ENCODE measurements at regions not wholly inside any gene's neighbourhood (a gene's known extent, or its start where the extent isn't known, plus 50 kb on each side); places are given as distances from the start of the nearest gene placed in this dataset.

DNA sequence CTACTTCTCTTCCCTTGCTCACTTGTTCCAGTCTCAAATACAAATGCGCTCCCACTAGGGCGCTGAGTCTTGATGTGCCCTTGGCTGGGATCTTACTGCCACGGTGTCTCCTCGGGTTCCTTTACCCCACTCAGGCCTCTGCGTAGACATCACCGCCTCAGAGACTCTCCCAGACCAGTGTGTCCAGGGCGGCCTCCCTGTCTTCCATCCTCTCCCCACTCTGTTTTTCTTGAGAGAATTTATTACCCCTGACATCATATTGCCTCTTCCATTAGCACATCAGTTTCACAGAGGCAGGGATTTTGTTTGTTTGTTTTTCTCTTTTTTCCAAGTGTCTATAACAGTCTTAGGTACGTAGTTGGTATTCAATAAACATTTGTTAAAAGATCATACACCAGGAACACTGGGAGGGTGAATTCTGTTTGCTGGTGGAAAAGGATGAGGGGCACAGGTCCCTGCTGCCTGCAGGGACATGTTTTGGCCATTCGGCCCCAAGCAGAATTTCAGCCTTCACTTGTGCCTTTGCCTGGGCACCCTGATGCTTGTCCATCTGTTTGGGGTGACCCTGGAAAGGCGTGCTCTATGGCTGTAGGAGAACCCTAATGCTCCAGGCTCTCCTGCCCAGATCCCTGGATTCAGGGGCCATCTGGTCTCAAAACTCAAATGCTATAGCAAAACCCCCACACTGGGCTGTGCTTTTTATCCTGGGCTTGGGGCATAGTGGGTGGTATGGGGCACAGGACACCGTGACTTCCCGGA is 55.0 kb downstream of the RPL37A start:
- DNase-seq = no peak

DNA sequence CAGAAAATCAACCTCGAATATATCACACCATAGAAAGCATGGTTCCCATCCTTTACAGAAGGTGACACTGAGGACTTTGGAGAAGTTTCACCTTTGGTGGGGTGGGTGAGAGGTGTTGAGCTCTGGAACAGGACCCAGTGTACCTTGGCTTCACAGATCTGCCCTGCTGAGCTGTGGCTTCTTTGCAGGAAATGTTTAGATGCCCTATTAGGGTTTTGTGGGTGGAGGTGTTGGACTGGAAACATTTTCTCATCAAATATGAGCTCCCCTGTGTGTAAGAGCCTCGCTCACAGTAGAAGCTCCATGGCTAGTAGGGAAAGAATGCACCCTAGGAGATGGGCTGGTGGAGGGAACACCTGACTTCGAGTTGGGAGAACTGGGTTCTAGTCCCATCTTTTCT is 55.6 kb downstream of the RPL37A start:
- DNase-seq = no peak

- DNase-seq = peak; percentile 81
Observed at GRCh38 chr2:216554755-216555154, 56.1 kb downstream of the RPL37A start.

GRCh38 chr2:216555274-216555673 is 56.6 kb downstream of the RPL37A start:
- peak; percentile 88 for DNase-seq

GRCh38 chr2:216556202-216556601 is 57.6 kb downstream of the RPL37A start:
- no peak for DNase-seq

DNA sequence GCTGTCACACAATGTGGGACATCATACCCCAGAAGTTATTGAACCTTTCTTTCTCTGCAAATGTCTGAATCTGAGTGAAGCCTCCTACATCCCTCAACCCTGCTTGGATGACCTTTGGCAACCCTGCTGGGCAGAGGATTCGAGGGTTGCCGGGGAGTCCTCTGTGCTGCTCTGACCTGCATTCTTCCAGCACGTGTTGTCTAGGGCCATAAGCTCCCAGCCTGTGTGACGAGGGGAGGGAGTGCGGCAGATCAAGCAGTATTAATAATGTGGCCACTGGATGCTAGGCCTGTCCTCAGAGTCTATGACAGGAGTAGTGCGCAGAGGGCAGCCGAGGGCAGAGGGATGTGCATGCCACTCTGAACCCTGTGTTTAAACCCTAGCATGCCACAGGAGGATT is 58.8 kb downstream of the RPL37A start:
- no peak for DNase-seq

GRCh38 chr2:216557820-216558219 is 59.2 kb downstream of the RPL37A start:
- no peak for DNase-seq

- DNase-seq = no peak
Observed at GRCh38 chr2:216559625-216560156, 61.0 kb downstream of the RPL37A start.

- DNase-seq = no peak
Observed at GRCh38 chr2:216560838-216561270, 62.2 kb downstream of the RPL37A start.

DNA sequence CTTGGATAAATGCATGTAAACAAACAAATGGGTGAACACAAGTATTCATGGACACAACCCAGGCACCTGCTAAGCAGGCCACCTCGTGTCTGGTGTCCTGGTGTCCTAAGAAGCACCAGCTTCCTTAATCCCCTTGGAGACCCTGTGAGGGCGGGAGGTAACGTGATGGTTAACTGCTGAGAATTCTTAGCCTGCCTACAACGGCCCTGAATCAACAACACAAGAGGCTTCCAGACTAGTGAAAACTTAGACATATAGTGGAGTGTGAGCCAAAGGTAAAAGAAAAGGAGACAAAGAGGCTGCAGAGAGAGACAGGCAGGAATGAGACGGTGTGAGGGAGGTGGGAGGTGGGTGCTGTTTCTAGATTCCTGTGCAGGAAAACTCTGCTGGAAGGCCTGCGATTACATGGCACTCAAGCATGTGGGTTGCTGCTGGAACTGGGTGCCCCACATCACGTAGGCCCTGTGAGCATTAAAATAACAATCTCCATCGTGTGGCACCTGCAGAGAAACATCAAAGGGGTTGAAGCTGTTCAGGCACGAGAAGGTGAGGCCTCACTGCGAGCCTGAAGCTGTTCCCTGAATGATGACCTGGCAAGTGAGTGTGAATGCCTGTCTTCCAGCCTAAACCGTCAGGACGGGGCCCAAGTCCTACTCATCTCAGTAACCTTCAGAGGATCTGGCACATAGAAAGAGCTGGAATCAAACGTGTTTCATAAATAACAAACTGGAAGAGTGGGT is 64.2 kb downstream of the RPL37A start:
- no peak for DNase-seq

DNA sequence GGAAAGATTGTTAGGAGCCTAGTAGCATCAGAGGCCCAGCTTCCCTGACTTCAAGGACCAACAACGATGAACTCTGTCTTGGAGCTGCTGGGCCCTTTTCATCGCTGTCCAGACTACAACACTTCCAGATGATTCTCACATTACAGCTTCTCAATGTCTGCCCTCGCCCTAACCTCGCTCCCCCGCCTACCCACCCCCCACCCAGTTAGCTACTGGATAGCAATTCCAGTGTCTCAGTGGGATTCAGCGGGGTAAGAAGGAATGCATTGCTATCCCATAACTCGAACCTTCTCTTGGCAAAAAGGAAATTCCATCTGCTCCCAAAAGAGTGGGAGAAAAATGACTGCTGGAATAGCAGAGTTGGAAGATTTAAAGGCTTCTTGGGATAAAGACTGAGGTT is 65.0 kb downstream of the RPL37A start:
- DNase-seq = no peak

- DNase-seq = no peak
Observed at GRCh38 chr2:216564611-216565010, 66.0 kb downstream of the RPL37A start.

DNA sequence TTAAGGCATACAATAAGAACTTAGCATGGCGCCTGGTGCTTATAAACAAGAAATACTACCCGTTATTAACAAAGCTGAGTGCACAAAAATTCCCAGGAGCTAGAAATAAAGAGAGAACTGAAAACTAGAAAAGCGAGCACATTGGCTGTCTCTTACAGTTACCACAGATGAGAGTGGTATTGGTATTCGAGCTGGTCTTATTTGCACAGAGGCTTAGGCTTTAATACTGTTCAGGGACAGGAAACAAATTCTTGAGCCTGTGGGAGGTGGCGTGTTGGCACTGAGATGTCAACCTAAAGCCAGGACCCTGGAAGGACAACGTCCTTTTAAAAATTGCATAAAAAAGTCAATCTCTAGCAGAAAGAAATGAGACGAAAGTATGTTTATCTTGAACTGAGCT is 67.3 kb upstream of the IGFBP2 start:
- no peak for DNase-seq

GRCh38 chr2:216568576-216568975 is 64.6 kb upstream of the IGFBP2 start:
- peak; percentile 10 for DNase-seq

- no peak for DNase-seq
Observed at GRCh38 chr2:216569765-216570164, 63.5 kb upstream of the IGFBP2 start.

- DNase-seq = no peak
Observed at GRCh38 chr2:216570357-216570756, 62.9 kb upstream of the IGFBP2 start.

- no peak for DNase-seq
Observed at GRCh38 chr2:216571178-216571908, 61.9 kb upstream of the IGFBP2 start.

GRCh38 chr2:216571909-216572513 is 61.2 kb upstream of the IGFBP2 start:
- no peak for DNase-seq

GRCh38 chr2:216572582-216573578 is 60.3 kb upstream of the IGFBP2 start:
- no peak for DNase-seq

GRCh38 chr2:216574046-216574445 is 59.2 kb upstream of the IGFBP2 start:
- no peak for DNase-seq

- no peak for DNase-seq
Observed at GRCh38 chr2:216574586-216574985, 58.6 kb upstream of the IGFBP2 start.

GRCh38 chr2:216575465-216575864 is 57.8 kb upstream of the IGFBP2 start:
- no peak for DNase-seq
